ENCODE measurements at regions not wholly inside any gene's neighbourhood (a gene's known extent, or its start where the extent isn't known, plus 50 kb on each side); places are given as distances from the start of the nearest gene placed in this dataset.

- TF ChIP-seq CTCF (conservative IDR thresholded peaks at IDR 0.05; ENCODE audit: low read depth, low read length) (no peak), EZH2 (IDR thresholded peaks at IDR 0.05; ENCODE audit: borderline replicate concordance, low read depth, low read length, poor library complexity, severe bottlenecking) (no peak)
Measured at GRCh38 chr7:136251826-136252225, 274.7 kb upstream of the MTPN start.

All from A673 (cell line).